ENCODE measurements at regions not wholly inside any gene's neighbourhood (a gene's known extent, or its start where the extent isn't known, plus 50 kb on each side); places are given as distances from the start of the nearest gene placed in this dataset.

GRCh38 chr3:30069056-30069455, 537.3 kb upstream of the TGFBR2 start:
- no peak for DNase-seq

DNA sequence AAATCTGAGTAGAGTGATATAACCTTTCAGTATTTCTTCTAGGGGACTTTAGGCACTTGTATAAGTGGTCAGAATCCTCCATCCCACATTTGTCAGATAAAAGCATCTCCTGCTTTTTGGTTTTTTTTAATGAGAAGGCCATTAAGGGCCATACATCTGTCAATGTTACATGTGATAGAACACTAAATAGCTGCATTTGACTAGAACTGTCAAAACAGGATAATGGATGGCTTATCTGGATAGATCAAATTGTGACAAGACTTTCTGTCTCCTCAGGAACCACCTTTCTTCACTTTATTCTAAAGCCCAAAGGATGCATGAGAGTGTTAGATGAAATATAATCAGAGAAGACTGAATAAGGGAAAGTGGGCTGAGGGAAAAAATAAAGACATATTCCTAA, 533.4 kb upstream of the TGFBR2 start:
- no peak for DNase-seq

- DNase-seq: peak; percentile 12
Observed at GRCh38 chr3:30073622-30074021, 532.8 kb upstream of the TGFBR2 start.

- peak; percentile 14 for DNase-seq
Observed at GRCh38 chr3:30075514-30075913, 530.9 kb upstream of the TGFBR2 start.

- no peak for DNase-seq
Observed at GRCh38 chr3:30076899-30077298, 529.5 kb upstream of the TGFBR2 start.

DNA sequence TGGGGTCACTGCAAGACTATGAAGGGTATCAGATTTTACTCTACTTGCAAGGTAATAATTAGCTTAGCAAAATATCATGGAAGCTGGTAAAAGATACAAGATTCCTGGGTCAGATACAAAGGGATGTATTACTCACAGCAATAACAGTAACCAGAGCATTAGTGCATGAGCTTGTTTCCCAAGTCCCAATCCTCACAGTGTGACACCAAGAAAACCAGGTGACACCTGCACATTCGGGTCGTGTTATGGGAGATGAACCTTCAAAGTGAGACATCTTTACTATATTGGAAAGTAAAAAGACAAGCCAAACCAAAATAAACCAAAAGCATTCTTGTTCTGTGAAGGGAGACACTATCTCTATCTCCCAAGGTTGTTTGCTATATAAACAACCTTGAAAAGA, 528.7 kb upstream of the TGFBR2 start:
- no peak for DNase-seq

DNA sequence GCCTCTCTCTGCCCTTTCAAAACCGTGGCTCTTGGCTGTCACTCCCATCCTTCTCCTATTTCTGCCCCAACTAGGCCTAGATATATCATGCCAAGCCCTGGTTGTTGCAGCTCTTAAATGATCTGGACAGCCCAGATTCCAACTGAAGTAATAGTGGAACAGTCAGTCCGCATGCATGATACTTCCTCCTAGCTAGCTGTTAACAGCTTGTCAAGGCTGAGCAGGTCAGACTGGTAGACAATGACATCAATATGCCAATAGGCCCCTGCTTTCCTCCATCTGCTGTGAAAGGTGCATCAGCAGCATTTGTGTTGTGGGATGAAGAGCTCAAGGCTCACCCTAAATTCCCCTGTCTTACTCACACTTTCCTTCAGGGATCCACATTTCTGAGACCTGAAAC, 527.7 kb upstream of the TGFBR2 start:
- DNase-seq: no peak

- DNase-seq: no peak
Observed at GRCh38 chr3:30081904-30082303, 524.5 kb upstream of the TGFBR2 start.

- DNase-seq: no peak
Observed at GRCh38 chr3:30082652-30083051, 523.7 kb upstream of the TGFBR2 start.

DNA sequence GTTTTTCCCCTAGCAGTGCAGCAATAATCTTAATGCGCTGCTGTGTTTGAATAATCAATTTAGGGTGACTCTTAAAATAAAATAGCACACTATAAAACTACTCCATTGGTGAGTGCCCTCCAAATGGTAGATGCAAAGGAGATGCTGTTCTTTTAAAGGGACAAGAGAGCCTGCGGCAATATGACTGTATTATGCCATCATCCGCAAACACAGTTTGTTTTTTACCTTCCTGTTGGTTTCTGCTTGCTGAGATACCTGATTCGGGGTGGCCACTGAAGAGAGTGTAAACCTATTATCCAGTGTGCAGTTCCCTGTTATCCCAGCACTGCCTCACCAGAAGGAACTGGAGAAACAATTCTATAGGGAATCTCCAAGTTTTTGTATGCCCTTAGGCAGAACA, 523.1 kb upstream of the TGFBR2 start:
- DNase-seq: no peak

GRCh38 chr3:30084316-30084715, 522.1 kb upstream of the TGFBR2 start:
- DNase-seq: no peak

- peak; percentile 12 for DNase-seq
Observed at GRCh38 chr3:30084971-30085403, 521.4 kb upstream of the TGFBR2 start.

- DNase-seq: no peak
Observed at GRCh38 chr3:30085486-30085885, 520.9 kb upstream of the TGFBR2 start.

- DNase-seq: no peak
Observed at GRCh38 chr3:30091686-30092085, 514.7 kb upstream of the TGFBR2 start.

- DNase-seq: no peak
Observed at GRCh38 chr3:30097022-30097650, 509.3 kb upstream of the TGFBR2 start.

DNA sequence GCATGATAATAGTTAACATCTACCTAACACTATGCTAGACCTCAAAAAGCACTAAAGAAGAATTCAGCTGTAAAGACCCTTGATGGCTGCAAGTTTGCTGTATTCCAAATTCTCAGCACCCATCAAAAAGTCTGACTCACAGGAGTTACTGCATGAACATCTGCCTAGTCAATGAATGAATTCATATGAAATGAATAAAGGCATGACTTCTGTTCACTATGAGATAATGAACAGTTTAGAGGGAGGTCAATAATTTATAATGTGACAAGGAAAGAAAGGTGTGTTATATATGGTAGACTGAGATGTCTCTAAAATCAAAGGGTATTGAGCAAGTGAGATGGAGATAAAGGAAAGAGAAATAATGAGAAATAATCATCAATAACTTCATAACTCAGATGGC, 508.2 kb upstream of the TGFBR2 start:
- peak; percentile 17 for DNase-seq

DNA sequence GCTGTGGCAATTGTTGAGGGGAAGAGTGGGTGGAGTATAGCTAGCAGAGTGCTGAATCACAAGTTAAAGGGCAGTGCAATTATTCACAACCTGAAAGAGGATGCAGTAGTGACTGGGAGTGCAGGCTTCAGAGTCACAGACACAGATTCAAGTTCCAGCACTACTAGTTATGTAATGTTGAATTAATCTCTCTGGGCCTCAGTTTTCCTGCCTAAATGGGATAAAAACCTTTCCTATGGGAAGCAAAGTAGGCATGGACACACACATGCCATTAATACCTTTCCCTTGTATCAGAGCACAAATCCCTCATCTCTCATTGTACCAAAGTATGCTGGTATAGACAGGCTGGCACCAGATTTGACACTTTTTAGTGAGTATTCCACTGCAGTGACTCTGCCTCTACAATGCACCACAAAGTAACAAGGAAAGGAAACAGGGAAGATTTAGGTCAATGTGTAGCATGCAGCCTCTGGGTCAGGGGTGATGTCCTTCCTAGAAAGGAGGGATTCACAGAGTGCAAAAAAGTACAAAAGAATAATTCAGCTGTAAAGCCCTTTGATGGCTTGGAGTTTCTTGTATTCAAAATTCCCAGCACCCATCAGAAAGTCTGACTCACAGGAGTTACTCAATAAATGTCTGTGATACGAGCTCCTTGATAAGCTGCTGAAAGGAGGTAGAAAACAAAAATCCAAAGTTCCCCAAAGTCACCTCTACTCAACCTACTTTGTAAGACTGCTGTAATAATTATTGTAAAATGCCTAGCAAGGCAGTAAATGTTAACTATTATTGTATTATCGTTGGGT, 507.5 kb upstream of the TGFBR2 start:
- DNase-seq: peak; percentile 61

- no peak for DNase-seq
Observed at GRCh38 chr3:30102356-30102755, 504.0 kb upstream of the TGFBR2 start.

DNA sequence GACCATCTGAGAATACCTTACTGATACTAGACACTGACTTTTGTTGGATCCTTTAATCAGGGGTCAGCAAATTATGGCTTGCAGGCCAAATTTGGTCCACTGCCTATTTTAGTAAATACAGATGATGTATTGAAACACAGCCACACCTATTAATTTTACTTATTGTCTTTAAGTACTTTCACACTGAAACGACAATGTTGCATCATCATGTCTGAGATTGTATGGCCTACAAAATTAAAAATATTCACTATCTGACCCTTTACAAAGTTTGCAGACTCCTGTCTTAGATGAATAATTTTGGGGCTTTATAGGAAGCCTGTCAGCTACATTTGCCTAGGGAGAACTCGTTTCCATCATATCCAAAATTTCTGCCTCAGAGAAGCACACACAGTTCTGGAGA, 503.2 kb upstream of the TGFBR2 start:
- DNase-seq: no peak

DNA sequence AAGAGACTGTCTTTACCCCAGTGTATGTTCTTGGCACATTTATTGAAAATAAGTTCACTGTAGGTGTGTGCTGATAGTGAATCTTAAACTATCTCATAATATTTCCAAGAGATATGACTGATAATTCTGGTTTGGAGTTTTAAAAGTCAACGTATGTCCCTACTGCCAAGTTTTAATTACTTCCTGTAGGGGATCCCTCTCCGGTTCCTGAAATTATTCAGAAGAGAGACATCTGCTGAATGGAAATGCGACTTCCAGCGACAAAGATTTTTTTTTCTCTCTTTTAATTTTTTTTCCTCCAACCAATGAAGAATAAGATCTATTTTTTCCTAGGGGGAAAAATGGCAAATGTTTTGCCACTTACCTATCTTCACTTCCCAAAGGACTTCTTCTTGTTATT, 498.9 kb upstream of the TGFBR2 start:
- no peak for DNase-seq

DNA sequence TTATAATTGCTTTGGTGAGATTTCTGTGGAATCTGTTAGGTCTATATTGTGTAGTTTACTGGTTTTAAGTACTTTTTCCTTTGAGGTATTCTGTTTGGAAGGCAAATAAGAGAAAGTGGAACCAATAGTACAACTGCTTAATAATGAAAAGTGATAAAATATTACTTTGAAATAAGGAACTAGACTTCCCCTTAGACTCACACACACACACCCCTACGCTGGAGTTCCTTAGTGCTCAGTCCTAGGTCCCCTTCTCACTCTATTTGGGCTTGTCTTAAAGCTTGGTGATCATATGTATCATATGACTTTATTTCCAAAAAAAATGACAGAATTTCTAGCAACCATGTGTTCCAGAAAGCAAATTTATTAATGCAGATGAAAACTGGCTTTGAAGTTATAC, 494.0 kb upstream of the TGFBR2 start:
- no peak for DNase-seq

GRCh38 chr3:30112902-30113484, 493.4 kb upstream of the TGFBR2 start:
- peak; percentile 47 for DNase-seq

- no peak for DNase-seq
Observed at GRCh38 chr3:30113906-30114305, 492.5 kb upstream of the TGFBR2 start.

DNA sequence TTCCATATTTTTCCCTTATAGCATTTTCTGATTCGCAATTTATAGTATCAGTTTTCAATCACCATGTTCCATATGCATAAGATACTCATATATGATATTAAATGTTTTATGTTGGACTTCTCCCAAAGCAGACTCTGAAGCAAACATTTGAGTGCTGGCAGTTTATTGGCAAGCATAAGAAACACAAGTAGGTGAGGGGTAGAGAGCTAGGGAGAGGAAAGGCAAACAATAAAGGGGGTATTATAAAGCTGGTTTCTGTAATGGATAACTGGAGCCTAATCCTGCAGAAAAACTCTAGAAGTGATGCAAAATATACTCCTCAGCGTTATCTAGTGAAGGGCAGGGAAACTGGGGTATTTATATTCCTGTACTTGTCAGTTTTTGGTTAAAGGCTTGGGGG, 491.5 kb upstream of the TGFBR2 start:
- no peak for DNase-seq

Data from EL (cell line).